GM12864 (cell line): ENCODE measurements at regions not wholly inside any gene's neighbourhood (a gene's known extent, or its start where the extent isn't known, plus 50 kb on each side); places are given as distances from the start of the nearest gene placed in this dataset.
A peak's percentile ranks its signal among the peaks of the same experiment; 100 is the strongest.

Source experiments
- DNase-seq: peaks from one replicate; pipeline ENCODE4 v3.0.0-alpha.2; 2011; ENCODE audit warnings: low read depth
- H3K4me3 ChIP-seq: 2 replicates; pipeline ENCODE4 v1.5.1; 2011; ENCODE audit warnings: mild to moderate bottlenecking, low read depth, low read length, control low read depth
- TF ChIP-seq, protein P1 (sequence below): IDR thresholded peaks from 2 replicates; pipeline ENCODE4 v1.5.1; 2011; ENCODE audit warnings: low read depth, mild to moderate bottlenecking, moderate library complexity, low read length, control low read depth, inconsistent platforms; ENCODE audit errors: missing control alignments

DNA sequence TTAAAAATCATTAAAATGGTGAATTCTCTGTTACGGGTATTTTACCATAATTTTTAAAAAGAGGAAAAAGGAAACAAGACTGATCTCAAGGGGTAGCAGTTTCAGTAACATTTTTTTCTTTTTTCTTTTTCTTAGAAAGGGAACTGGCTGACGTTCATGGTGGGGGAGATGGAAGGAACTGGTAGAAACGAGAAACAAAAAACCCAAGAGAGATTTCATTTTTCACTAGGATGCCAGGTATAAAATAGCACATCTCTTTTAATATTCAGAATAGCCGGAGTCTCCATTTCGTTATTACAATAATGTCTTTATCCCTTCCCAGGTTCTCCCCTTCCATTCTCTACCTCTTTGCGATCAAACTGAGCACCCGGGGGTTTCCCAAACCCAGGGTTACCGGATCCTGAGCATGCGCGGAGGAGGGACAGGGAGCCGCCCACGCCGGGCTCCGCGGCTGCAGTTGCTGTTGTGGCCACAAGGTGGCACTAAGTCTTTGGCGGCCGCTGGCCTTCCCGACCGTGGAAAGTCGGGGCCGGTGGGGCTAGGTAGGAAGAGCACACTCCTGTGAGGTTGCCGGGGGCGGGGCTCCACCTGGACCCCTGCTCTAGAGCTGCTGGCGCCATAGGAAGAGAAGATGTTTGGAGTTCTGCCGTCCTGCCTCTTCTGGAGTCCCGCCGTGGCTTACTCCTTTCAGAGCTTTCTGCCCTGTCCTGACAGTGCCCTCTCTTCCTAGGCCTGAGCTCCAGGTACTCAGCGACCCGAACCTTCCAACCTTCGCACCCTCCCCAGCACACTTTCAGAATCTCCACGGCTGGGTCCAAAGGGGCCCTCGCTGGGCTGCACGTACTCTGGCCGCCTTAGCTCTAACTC lies 146.8 kb downstream of the SH3BGRL2 start:
- peak overlapping the region; percentile 49 for H3K4me3 ChIP-seq
- peak; percentile 35 for DNase-seq
- TF ChIP-seq, protein P1, sequence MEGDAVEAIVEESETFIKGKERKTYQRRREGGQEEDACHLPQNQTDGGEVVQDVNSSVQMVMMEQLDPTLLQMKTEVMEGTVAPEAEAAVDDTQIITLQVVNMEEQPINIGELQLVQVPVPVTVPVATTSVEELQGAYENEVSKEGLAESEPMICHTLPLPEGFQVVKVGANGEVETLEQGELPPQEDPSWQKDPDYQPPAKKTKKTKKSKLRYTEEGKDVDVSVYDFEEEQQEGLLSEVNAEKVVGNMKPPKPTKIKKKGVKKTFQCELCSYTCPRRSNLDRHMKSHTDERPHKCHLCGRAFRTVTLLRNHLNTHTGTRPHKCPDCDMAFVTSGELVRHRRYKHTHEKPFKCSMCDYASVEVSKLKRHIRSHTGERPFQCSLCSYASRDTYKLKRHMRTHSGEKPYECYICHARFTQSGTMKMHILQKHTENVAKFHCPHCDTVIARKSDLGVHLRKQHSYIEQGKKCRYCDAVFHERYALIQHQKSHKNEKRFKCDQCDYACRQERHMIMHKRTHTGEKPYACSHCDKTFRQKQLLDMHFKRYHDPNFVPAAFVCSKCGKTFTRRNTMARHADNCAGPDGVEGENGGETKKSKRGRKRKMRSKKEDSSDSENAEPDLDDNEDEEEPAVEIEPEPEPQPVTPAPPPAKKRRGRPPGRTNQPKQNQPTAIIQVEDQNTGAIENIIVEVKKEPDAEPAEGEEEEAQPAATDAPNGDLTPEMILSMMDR: peak; percentile 94

DNA sequence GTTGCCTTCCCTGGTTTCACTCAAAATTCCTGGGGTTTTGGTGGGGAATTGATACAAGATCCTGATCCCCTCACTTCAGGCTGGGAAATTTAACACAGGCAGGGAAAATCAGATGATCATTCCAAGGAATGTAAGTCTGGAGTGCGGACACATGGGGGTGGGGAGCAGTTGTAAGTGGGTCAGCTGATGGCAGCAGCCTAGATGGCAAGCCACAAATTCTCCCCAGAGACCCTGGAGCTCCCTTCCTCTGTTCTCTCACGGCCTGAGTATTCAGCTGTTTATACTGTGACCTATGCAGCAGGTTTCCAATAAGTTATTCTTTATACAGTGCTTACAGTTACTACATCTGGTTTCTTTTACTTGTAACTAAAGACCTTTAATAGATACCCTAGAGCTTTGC lies 144.9 kb downstream of the SH3BGRL2 start:
- TF ChIP-seq, protein P1: no peak
- no peak for DNase-seq
- H3K4me3 ChIP-seq: no peak overlapping the region

DNA sequence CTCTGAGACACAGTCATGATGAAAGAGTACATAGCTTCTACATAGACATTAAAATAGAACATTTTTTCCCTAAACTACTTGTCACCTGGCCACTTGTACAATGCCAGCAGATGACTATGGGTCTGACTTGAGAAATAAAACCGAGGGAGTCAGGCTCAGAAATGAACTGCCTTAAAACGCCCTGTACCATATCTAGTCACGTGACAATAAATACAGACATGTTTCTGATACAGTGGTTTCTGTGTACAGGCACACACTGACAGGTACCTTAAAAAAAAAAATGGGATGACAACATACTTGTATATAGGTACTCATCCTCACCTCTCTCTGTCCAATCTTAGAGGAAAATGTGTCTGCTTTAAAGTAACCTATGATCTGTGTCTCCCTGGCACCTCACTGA lies 144.1 kb downstream of the SH3BGRL2 start:
- DNase-seq: no peak
- H3K4me3 ChIP-seq: no peak overlapping the region
- TF ChIP-seq, protein P1: no peak

DNA sequence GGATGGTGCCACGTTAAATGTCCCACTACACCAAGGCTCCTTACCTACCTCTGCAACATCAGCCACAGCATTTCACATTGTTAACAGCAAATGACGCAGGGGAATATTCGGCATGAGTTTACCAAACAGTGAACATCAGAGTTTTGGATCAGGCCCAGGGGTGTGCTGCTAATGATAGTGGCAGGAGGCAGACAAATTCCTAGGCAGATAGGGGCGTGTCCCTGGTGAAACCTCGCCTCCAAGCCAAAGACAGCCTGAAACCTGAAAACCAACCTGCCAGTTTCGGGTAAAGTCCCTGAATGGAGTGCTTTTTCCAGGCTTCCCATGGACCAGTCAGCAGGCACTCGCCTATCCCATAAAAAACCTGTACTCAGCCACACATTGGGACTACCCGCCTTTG lies 133.6 kb downstream of the SH3BGRL2 start:
- no peak for DNase-seq
- TF ChIP-seq, protein P1: no peak
- no peak overlapping the region for H3K4me3 ChIP-seq

DNA sequence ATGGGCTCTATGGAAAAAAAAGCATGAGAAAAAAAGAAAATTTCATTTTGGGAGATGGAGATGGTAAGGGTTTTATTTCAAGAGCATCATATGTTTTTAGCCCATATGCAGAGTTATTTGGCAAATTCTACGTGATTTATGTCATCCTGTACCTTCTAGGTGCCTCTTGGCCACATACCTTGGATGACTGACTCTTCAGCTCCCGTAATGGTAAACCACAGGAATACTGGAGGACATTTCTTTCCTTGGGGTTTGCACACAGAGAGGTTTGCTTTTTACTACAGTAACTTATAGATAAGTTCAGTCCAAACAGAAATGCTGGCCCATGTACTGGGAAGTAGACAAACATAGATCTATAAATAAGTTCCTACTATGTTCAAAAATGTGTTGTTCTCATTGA lies 132.2 kb downstream of the SH3BGRL2 start:
- TF ChIP-seq, protein P1: no peak
- no peak for DNase-seq
- no peak overlapping the region for H3K4me3 ChIP-seq

DNA sequence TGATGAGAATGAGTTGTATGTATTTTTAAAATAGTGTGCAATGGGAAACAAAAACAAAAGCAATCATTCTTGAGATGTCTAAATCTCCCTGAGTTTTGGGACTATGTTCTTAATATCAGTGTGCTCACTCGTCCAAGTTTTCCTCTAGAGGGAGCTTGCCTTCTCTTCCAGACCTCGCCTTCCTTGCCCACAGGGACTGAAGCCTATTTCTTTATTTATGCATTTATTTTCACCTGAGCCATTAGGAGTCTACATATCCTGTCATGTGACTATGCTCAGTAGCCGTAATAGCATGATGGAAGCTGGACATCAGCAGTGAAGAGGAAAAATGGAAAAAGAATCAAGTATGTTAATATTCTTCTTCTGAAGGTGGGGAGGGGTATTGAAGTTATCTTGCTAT lies 131.2 kb downstream of the SH3BGRL2 start:
- H3K4me3 ChIP-seq: no peak overlapping the region
- TF ChIP-seq, protein P1: no peak
- no peak for DNase-seq

DNA sequence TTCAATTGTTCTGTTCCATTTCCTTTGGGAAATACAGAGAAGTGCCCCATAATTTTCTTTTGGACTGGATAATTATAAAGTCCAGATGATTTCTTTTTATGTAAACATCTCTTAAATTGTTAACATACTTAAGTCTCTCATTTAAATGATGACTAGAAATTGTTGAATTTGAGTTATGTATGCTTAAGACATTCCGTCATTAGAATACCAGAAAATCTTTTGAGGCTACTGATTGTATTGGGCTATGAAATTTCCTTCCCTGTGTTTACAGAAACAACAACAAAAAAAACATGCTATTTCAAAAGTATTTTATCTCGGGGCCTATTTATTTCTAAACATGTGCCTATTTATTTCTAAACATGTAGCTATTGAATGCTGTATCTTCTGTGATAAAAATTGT lies 125.4 kb downstream of the SH3BGRL2 start:
- no peak overlapping the region for H3K4me3 ChIP-seq
- TF ChIP-seq, protein P1: no peak
- DNase-seq: no peak
